Heart left ventricle (tissue), 16 donors: ENCODE measurements at regions not wholly inside any gene's neighbourhood (a gene's known extent, or its start where the extent isn't known, plus 50 kb on each side); places are given as distances from the start of the nearest gene placed in this dataset.

Source experiments
- ATAC-seq, 4 donors: fragments of 200-7000 bp; cut with Tn5 transposase; one replicate each; pipeline ENCODE4 v1.9.1; 2020 to 2022; ENCODE audit warnings: moderate library complexity in 4 of 4, mild to moderate bottlenecking in 3 of 4, moderate number of reproducible peaks in 1 of 4
- DNase-seq, 5 donors: peaks; one replicate each; pipeline ENCODE4 v3.0.0-alpha.2; 2020
- H3K27ac ChIP-seq, 12 donors: fragments of 200-600 bp; sonication (generic) in 4 of 12; one replicate each; pipeline versions ENCODE4 v1.5.0 to v1.8.0; 2016 to 2022; ENCODE audit warnings: mild to moderate bottlenecking in 2 of 12
- H3K27me3 ChIP-seq, 9 donors: fragments of 200-600 bp; sonication (generic) in 2 of 9; one replicate each; pipeline versions ENCODE4 v1.5.1 to v1.8.0; 2016 to 2022; ENCODE audit warnings: mild to moderate bottlenecking in 3 of 9
- H3K36me3 ChIP-seq, 9 donors: fragments of 200-600 bp; sonication (generic) in 2 of 9; one replicate each; pipeline versions ENCODE4 v1.5.0 to v1.8.0; 2018 to 2022; ENCODE audit warnings: mild to moderate bottlenecking in 2 of 9
- H3K4me1 ChIP-seq, 12 donors: fragments of 200-600 bp; sonication (generic) in 4 of 12; one replicate each; pipeline versions ENCODE4 v1.5.0 to v1.8.0; 2016 to 2022; ENCODE audit warnings: mild to moderate bottlenecking in 3 of 12
- H3K4me3 ChIP-seq, 12 donors: fragments of 200-600 bp; sonication (generic) in 4 of 12; one replicate each; pipeline versions ENCODE4 v1.5.0 to v1.8.0; 2017 to 2022; ENCODE audit warnings: mild to moderate bottlenecking in 9 of 12, moderate library complexity in 4 of 12
- H3K9me3 ChIP-seq, 12 donors: fragments of 200-600 bp; sonication (generic) in 4 of 12; one replicate each; pipeline versions ENCODE4 v1.5.0 to v1.8.0; 2016 to 2022; ENCODE audit warnings: mild to moderate bottlenecking in 1 of 12
- POLR2A ChIP-seq, 2 donors: fragments of 450-650 bp; IDR thresholded peaks; one replicate each; pipeline ENCODE4 v1.6.1; 2017; ENCODE audit warnings: antibody characterized with exemption in 2 of 2, mild to moderate bottlenecking in 2 of 2, moderate library complexity in 2 of 2
- WGBS, 4 donors: extraction: QIAGEN DNeasy Blood & Tissue Kit in 2 of 4; methylation state at CpG; one replicate each; pipeline versions ENCODE4 v1.1.5 to v1.1.7; 2013 to 2018; 5-methylcytosine and 5-hydroxymethylcytosine counted together
- intact Hi-C, 10 donors: fragments of 100-400 bp; cut with DNase I; formaldehyde crosslinking; loops; one replicate each; pipeline versions ENCODE4 v1.11.1 to v1.14.2; 2022
- TF ChIP-seq, protein P1 (sequence below), 12 donors: fragments of 200-600 bp; sonication (generic) in 4 of 12; IDR thresholded peaks; one replicate each; pipeline versions ENCODE4 v1.5.0 to v1.8.0; 2018 to 2022; ENCODE audit warnings: antibody characterized with exemption in 12 of 12, mild to moderate bottlenecking in 5 of 12
- donor health status: ischemic (EF 13 %, LVEDD 7.1; RV severe dilation, severe dysfunction).
- donor health status: healthy with polysubstance abuse.
- donor health status: DM: no; HTN: yes; CAD: no.
- donor health status: DM: no; HTN: no; CAD: no.
- donor health status: ischemic (EF 25% LVEDD 6.9; RV normal size, moderate dysfunction).
- donor health status: ischemic (EF 25% LVEDD 5.7; RV mildly dilated, moderate dysfunction).
- donor health status: healthy.
- donor health status: DM: yes; HTN: yes; CAD: no.
- donor health status: ischemic (EF 35%, LVEDD 5.7; RV mildly dilated, moderate dysfunction).
- donor health status: nonischemic (EF 11% LVEDD 7.7; RV severe dilation, severe dysfunction).
- donor health status: DM: yes; HTN: yes; CAD: no.
- donor health status: PGD.
- donor health status: ischemic (EF 29% LVEDD 5.4; RV normal size, mild dysfunction).
- donor health status: nonischemic (EF 23%, LVEDD 6.1; RV moderate dilation, normal function).

DNA sequence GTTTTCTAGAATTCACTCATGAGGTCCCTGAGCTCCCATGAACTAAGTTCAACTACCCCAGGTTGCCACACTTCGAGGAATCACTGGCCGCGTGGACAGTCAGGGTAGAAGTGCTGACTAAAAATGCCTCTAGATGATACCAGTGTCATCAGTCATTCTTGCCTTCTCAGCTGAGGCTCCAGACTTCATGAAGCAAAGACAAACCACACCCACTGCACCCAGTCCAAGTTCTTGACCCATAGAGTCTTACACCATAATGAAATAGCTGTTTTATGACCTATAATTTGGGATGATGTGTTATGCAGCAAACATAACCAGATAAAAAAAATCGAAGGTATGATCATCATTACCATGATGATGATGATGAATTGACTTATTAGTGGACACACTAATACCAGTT lies 632.9 kb upstream of the TLE4 start:
- TF ChIP-seq POLR2A (IDR thresholded peaks at IDR 0.05): no peak
- TF ChIP-seq, protein P1, sequence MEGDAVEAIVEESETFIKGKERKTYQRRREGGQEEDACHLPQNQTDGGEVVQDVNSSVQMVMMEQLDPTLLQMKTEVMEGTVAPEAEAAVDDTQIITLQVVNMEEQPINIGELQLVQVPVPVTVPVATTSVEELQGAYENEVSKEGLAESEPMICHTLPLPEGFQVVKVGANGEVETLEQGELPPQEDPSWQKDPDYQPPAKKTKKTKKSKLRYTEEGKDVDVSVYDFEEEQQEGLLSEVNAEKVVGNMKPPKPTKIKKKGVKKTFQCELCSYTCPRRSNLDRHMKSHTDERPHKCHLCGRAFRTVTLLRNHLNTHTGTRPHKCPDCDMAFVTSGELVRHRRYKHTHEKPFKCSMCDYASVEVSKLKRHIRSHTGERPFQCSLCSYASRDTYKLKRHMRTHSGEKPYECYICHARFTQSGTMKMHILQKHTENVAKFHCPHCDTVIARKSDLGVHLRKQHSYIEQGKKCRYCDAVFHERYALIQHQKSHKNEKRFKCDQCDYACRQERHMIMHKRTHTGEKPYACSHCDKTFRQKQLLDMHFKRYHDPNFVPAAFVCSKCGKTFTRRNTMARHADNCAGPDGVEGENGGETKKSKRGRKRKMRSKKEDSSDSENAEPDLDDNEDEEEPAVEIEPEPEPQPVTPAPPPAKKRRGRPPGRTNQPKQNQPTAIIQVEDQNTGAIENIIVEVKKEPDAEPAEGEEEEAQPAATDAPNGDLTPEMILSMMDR (IDR thresholded peaks at IDR 0.05): no peak
- H3K27ac ChIP-seq: no peak overlapping the region
- H3K27me3 ChIP-seq: no peaks in the 10 kb centered on the region
- no peaks in the 10 kb centered on the region for H3K9me3 ChIP-seq
- 77 to 84% (median 80%) methylated on average over 4 of the region's 4 CpGs for WGBS, 4 donors
- ATAC-seq (no peak), DNase-seq (no peak)
- intact Hi-C loops: no loop called here
- no peak overlapping the region for H3K4me3 ChIP-seq
- no peaks in the 10 kb centered on the region for H3K4me1 ChIP-seq
- no peaks in the 10 kb centered on the region for H3K36me3 ChIP-seq

DNA sequence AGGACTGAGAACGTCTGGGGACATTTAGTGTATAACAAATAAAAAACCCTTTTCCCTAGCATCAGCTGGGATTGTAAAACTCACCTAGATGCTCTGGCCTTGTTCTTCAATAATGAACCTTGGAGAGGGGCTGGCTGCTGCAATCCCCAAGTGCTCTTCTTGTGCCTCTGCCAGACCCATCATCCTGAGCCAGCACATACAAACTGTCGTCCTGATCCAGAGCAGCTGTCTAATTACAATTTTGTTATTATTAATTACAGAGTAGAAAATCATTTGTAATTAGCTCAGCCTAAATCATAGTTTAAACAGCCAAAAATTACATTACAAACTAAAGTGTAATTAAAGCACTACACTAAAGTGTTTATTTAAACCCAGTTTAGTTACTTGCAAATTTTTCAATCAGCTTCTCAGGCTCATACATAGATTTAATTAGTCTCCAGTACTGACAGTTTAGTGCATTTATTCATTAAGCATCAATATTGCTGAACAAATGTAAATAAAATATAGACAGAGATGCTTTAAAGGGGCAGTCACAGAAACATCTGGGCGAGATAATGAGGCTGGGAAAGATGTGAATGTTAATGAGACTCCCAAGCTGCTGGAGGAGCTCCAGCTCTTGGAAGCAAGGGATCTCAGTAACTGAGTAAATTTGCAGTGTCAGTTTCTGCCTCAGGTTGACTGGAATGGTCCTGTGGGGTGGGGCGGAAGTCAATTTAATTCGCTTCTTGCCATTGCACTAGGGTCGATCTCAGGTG lies 632.3 kb upstream of the TLE4 start:
- no peak overlapping the region for H3K4me3 ChIP-seq
- DNase-seq (no peak), ATAC-seq (no peak)
- 52 to 61% (median 58%) methylated on average over 6 of the region's 6 CpGs for WGBS, 4 donors
- intact Hi-C loops: no loop called here
- no peak overlapping the region for H3K27ac ChIP-seq
- no peaks in the 10 kb centered on the region for H3K27me3 ChIP-seq
- no peaks in the 10 kb centered on the region for H3K36me3 ChIP-seq
- TF ChIP-seq POLR2A (IDR thresholded peaks at IDR 0.05): no peak
- TF ChIP-seq, protein P1 (IDR thresholded peaks at IDR 0.05): no peak
- H3K9me3 ChIP-seq: no peaks in the 10 kb centered on the region
- H3K4me1 ChIP-seq: no peaks in the 10 kb centered on the region

DNA sequence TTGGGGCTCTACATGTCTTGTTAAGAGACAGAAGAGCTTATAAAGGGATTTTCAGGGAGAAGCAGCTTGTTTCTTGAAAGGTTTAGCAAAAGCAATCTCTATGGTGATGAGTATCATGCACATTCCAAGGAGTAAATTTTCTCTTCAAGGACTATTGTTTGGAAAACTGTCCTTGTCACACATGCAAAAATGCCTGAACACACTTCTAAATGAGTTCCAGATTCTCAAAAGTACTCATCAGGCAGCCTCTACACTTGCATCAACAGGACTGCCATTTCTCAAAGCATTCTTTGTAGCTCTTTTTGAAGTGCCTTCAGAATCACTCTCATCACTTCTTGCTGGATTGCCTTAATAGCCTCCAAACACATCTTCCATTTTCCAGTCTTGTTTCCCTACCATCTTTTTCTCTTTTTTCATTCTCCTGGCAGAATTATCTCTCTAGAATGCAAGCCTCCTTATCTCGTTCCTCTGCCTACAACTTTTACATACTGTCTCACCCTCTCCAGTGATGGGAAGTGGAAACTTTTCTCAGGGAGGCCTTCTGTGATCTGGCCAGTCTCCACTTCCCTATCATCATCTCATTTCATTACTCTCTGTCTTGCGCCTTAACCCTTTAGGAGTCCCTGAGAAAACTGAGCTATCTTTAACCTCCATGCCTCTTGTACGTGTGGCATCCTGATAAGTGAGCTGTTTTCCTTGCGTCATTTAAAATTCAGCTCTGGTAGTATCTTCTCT lies 631.5 kb upstream of the TLE4 start:
- Histone ChIP-seq H3K4me3 (no peak overlapping the region), H3K9me3 (no peaks in the 10 kb centered on the region), H3K27ac (no peak overlapping the region), H3K4me1 (no peaks in the 10 kb centered on the region), H3K27me3 (no peaks in the 10 kb centered on the region), H3K36me3 (no peaks in the 10 kb centered on the region)
- ATAC-seq: no peak
- intact Hi-C loops: no loop called here
- whole genome bisulfite sequencing, 4 donors: 19 to 27% (median 22%) methylated on average over 4 of the region's 4 CpGs
- no peak for DNase-seq
- TF ChIP-seq, protein P1 (IDR thresholded peaks at IDR 0.05): no peak
- TF ChIP-seq POLR2A (IDR thresholded peaks at IDR 0.05): no peak

DNA sequence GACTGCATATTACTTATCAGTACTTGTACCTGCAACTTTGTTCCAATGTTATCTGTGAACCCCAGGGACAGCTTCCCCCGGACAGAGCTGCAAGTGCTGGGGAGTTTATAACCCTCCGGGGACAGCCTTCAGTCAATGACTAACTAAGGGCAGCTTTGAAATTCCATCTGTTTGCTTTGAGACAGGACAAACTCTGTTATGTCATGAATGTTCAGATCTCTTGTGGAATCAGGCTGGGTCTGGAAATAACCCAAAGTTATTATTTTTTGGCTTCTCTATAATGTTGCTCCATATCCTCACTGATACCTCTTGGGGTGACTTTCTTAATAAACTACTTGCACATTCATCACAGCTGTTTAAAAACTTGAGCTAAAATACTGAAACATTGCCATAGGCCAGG lies 617.5 kb upstream of the TLE4 start:
- no peak overlapping the region for H3K27ac ChIP-seq
- WGBS, 4 donors: 39 to 69% (median 55%) methylated on average over 2 of the region's 2 CpGs
- H3K4me3 ChIP-seq: no peak overlapping the region
- ATAC-seq (peak in 1 of 4 donors; percentile 59), DNase-seq (no peak)
- no peaks in the 10 kb centered on the region for H3K4me1 ChIP-seq
- intact Hi-C loops: no loop called here
- peaks cover 0 to 20% (median 5%) of the 10 kb centered on the region in 12 donors for H3K9me3 ChIP-seq
- TF ChIP-seq, protein P1 (IDR thresholded peaks at IDR 0.05): no peak
- no peak for TF ChIP-seq POLR2A (IDR thresholded peaks at IDR 0.05)
- no peaks in the 10 kb centered on the region for H3K36me3 ChIP-seq
- no peaks in the 10 kb centered on the region for H3K27me3 ChIP-seq
